Smooth muscle cell (in vitro differentiated cells): ENCODE measurements at regions not wholly inside any gene's neighbourhood (a gene's known extent, or its start where the extent isn't known, plus 50 kb on each side); places are given as distances from the start of the nearest gene placed in this dataset.

Experiments
- DNase-seq: peaks from one replicate; lab custom pipeline; 2025; ENCODE audit not compliant: unreplicated experiment; lab: John Stamatoyannopoulos, UW
- H2AFZ ChIP-seq: fragments of 200-600 bp; sonication (generic); 2 replicates; pipeline ENCODE4 v1.6.0; 2016; ENCODE audit warnings: antibody characterized with exemption, low read depth, mild to moderate bottlenecking
- H3F3A ChIP-seq: fragments of 200-600 bp; sonication (generic); 2 replicates; pipeline ENCODE4 v1.6.0; 2017; ENCODE audit warnings: antibody characterized with exemption, low read depth
- H3K27ac ChIP-seq: fragments of 200-600 bp; sonication (generic); 2 replicates; pipeline ENCODE4 v1.5.1; 2016; ENCODE audit warnings: low read depth, mild to moderate bottlenecking
- H3K27me3 ChIP-seq: fragments of 200-600 bp; sonication (generic); 2 replicates; pipeline ENCODE4 v1.6.1; 2016; ENCODE audit warnings: low read depth, mild to moderate bottlenecking
- H3K36me3 ChIP-seq: fragments of 200-600 bp; sonication (generic); 2 replicates; pipeline ENCODE4 v1.5.1; 2016; ENCODE audit warnings: low read depth
- H3K4me1 ChIP-seq: fragments of 200-600 bp; sonication (generic); 2 replicates; pipeline ENCODE4 v1.5.1; 2016; ENCODE audit warnings: low read depth
- H3K4me2 ChIP-seq: fragments of 200-600 bp; sonication (generic); 2 replicates; pipeline ENCODE4 v1.6.0; 2016; ENCODE audit warnings: mild to moderate bottlenecking
- H3K4me3 ChIP-seq: fragments of 200-600 bp; sonication (generic); 2 replicates; pipeline ENCODE4 v1.5.1; 2016; ENCODE audit warnings: mild to moderate bottlenecking
- H3K79me2 ChIP-seq: fragments of 200-600 bp; sonication (generic); 2 replicates; pipeline ENCODE4 v1.6.0; 2016; ENCODE audit warnings: low read depth, mild to moderate bottlenecking
- H3K9ac ChIP-seq: fragments of 200-600 bp; sonication (generic); 2 replicates; pipeline ENCODE4 v1.6.0; 2016; ENCODE audit warnings: low read depth
- H3K9me3 ChIP-seq: fragments of 200-600 bp; sonication (generic); replicated peaks from 2 replicates; pipeline ENCODE4 v1.5.1; 2016; ENCODE audit warnings: low read depth
- H4K20me1 ChIP-seq: fragments of 200-600 bp; sonication (generic); 2 replicates; pipeline ENCODE4 v1.6.0; 2016; ENCODE audit warnings: low read depth
- CTCF ChIP-seq: fragments of 200-600 bp; sonication (generic); IDR thresholded peaks from 2 replicates; pipeline ENCODE4 v1.5.1; 2017; ENCODE audit warnings: borderline replicate concordance, mild to moderate bottlenecking, antibody characterized with exemption; ENCODE audit not compliant: insufficient read depth, poor library complexity, severe bottlenecking
- WGBS: methylation state at CpG from one replicate; pipeline ENCODE4 v1.1.7; 2016; ENCODE audit warnings: low lambda C conversion rate; 5-methylcytosine and 5-hydroxymethylcytosine counted together

GRCh38 chr17:74054249-74054648 lies 149.2 kb upstream of the RPL38 start:
- Histone ChIP-seq H3K27me3 (peaks cover 40% of the 10 kb centered on the region), H3K4me2 (no peak overlapping the region), H3K27ac (no peak overlapping the region), H3K9ac (no peak overlapping the region), H3K4me3 (no peak overlapping the region), H4K20me1 (no peaks in the 10 kb centered on the region), H2AFZ (no peak overlapping the region), H3K79me2 (no peaks in the 10 kb centered on the region), H3K36me3 (no peaks in the 10 kb centered on the region), H3F3A (no peaks in the 10 kb centered on the region), H3K4me1 (no peaks in the 10 kb centered on the region), H3K9me3 (no peaks in the 10 kb centered on the region)
- no peak for DNase-seq
- 83% methylated on average over 4 of the region's 4 CpGs for WGBS
- no peak for TF ChIP-seq CTCF

GRCh38 chr17:74055508-74056160 lies 147.8 kb upstream of the RPL38 start:
- H3K4me3 ChIP-seq = no peak overlapping the region
- no peak overlapping the region for H3K9ac ChIP-seq
- no peaks in the 10 kb centered on the region for H3K79me2 ChIP-seq
- H3K27me3 ChIP-seq = peaks cover 40% of the 10 kb centered on the region
- no peaks in the 10 kb centered on the region for H3F3A ChIP-seq
- H4K20me1 ChIP-seq = no peaks in the 10 kb centered on the region
- H3K36me3 ChIP-seq = no peaks in the 10 kb centered on the region
- H3K27ac ChIP-seq = no peak overlapping the region
- no peak overlapping the region for H3K4me2 ChIP-seq
- no peak overlapping the region for H2AFZ ChIP-seq
- H3K9me3 ChIP-seq = no peaks in the 10 kb centered on the region
- 78% methylated on average over 11 of the region's 11 CpGs for WGBS
- DNase-seq = no peak
- no peak for TF ChIP-seq CTCF
- no peaks in the 10 kb centered on the region for H3K4me1 ChIP-seq

GRCh38 chr17:74059479-74060240 lies 143.8 kb upstream of the RPL38 start:
- no peaks in the 10 kb centered on the region for H3K36me3 ChIP-seq
- H3K4me2 ChIP-seq = no peak overlapping the region
- no peak overlapping the region for H3K9ac ChIP-seq
- DNase-seq = no peak
- H3K9me3 ChIP-seq = no peaks in the 10 kb centered on the region
- H3K79me2 ChIP-seq = no peaks in the 10 kb centered on the region
- no peak overlapping the region for H3K27ac ChIP-seq
- no peak overlapping the region for H3K4me3 ChIP-seq
- no peaks in the 10 kb centered on the region for H3F3A ChIP-seq
- TF ChIP-seq CTCF = no peak
- peaks cover 42% of the 10 kb centered on the region for H3K27me3 ChIP-seq
- H2AFZ ChIP-seq = no peak overlapping the region
- no peaks in the 10 kb centered on the region for H4K20me1 ChIP-seq
- no peaks in the 10 kb centered on the region for H3K4me1 ChIP-seq
- 76% methylated on average over 4 of the region's 4 CpGs for WGBS
